IMR-90 (cell line): ENCODE measurements at regions not wholly inside any gene's neighbourhood (a gene's known extent, or its start where the extent isn't known, plus 50 kb on each side); places are given as distances from the start of the nearest gene placed in this dataset.

ENCODE experiments used
- ATAC-seq: fragments of 200-7000 bp; cut with Tn5 transposase; 2 replicates; pipeline ENCODE4 v1.9.1; 2020; ENCODE audit warnings: low read depth, mild to moderate bottlenecking, moderate library complexity
- BruUV-seq: library from RNA; stranded (reverse); fragments of 400-500 nt; replicated peaks from 2 replicates; lab custom pipeline; 2021; lab: Mats Ljungman, UMichigan
- CTCF ChIA-PET: fragments of 300-600 bp; formaldehyde crosslinking; extraction: SDS; loops from one replicate; lab custom pipeline; 2021; ENCODE audit warnings: antibody characterized with exemption; lab: Yijun Ruan, JAX
- POLR2A ChIA-PET: fragments of 300-600 bp; sonication (Branson Sonifier 250); formaldehyde crosslinking; loops from one replicate; lab custom pipeline; 2022; ENCODE audit warnings: antibody characterized with exemption; ENCODE audit not compliant: unreplicated experiment; lab: Charles Lee
- DNase-seq: peaks from one replicate; pipeline ENCODE4 v3.0.0; 2013
- H2AFZ ChIP-seq: replicated peaks from 2 replicates; pipeline ENCODE3; 2013; ENCODE audit warnings: low read length, mild to moderate bottlenecking; ENCODE audit not compliant: poor library complexity
- H2AK5ac ChIP-seq: 2 replicates; pipeline ENCODE4 v1.6.1; 2013; ENCODE audit warnings: low read depth, low read length, inconsistent platforms
- H2AK9ac ChIP-seq: replicated peaks from 2 replicates; pipeline ENCODE3; 2013; ENCODE audit warnings: mild to moderate bottlenecking, low read depth, low read length, moderate library complexity; ENCODE audit not compliant: poor library complexity
- H2BK120ac ChIP-seq: 2 replicates; pipeline ENCODE4 v1.6.1; 2013; ENCODE audit warnings: low read depth, low read length, inconsistent platforms
- H2BK15ac ChIP-seq: 3 replicates; pipeline ENCODE4 v1.6.1; 2013; ENCODE audit warnings: low read depth, low read length, inconsistent platforms
- H2BK20ac ChIP-seq: 2 replicates; pipeline ENCODE4 v1.6.1; 2013; ENCODE audit warnings: low read depth, mild to moderate bottlenecking, inconsistent platforms, low read length, moderate library complexity
- H2BK5ac ChIP-seq: 2 replicates; pipeline ENCODE4 v1.6.1; 2013; ENCODE audit warnings: mild to moderate bottlenecking, low read depth, low read length, inconsistent platforms; ENCODE audit not compliant: poor library complexity, severe bottlenecking
- H3K14ac ChIP-seq: replicated peaks from 2 replicates; pipeline ENCODE4 v1.6.1; 2013; ENCODE audit warnings: low read depth, low read length, inconsistent platforms
- H3K18ac ChIP-seq: 2 replicates; pipeline ENCODE4 v1.6.1; 2013; ENCODE audit warnings: low read depth, low read length, control low read depth
- H3K23ac ChIP-seq: 2 replicates; pipeline ENCODE4 v1.6.1; 2013; ENCODE audit warnings: low read depth, low read length, inconsistent platforms
- H3K27ac ChIP-seq: 2 replicates; pipeline ENCODE4 v1.5.1; 2013; ENCODE audit warnings: mild to moderate bottlenecking, control low read depth, low read length; ENCODE audit not compliant: insufficient read depth
- H3K27me3 ChIP-seq: 2 replicates; pipeline ENCODE4 v1.6.1; 2013; ENCODE audit warnings: low read length; ENCODE audit not compliant: control insufficient read depth, insufficient read depth
- H3K36me3 ChIP-seq: 2 replicates; pipeline ENCODE4 v1.6.1; 2013; ENCODE audit warnings: low read length, mixed read lengths; ENCODE audit not compliant: control insufficient read depth, insufficient read depth
- H3K4ac ChIP-seq: 2 replicates; pipeline ENCODE4 v1.6.1; 2013; ENCODE audit warnings: low read depth, low read length, inconsistent platforms
- H3K4me1 ChIP-seq: 2 replicates; pipeline ENCODE4 v1.6.1; 2013; ENCODE audit warnings: low read length, mixed read lengths; ENCODE audit not compliant: control insufficient read depth, insufficient read depth
- H3K4me2 ChIP-seq: 2 replicates; pipeline ENCODE4 v1.6.1; 2013; ENCODE audit warnings: low read depth, mild to moderate bottlenecking, control low read depth, low read length, moderate library complexity
- H3K4me3 ChIP-seq: 2 replicates; pipeline ENCODE4 v1.5.1; 2013; ENCODE audit warnings: low read depth, mild to moderate bottlenecking, control low read depth, low read length, moderate library complexity; ENCODE audit not compliant: insufficient read depth
- H3K56ac ChIP-seq: 2 replicates; pipeline ENCODE4 v1.6.1; 2013; ENCODE audit warnings: low read length, inconsistent platforms; ENCODE audit not compliant: insufficient read depth; ENCODE audit errors: extremely low read depth
- H3K79me1 ChIP-seq, 2 experiments: 2 replicates each; pipeline ENCODE4 v1.6.1; 2013; ENCODE audit warnings: low read length in 2 of 2, inconsistent platforms in 1 of 2, low read depth in 1 of 2
- H3K9ac ChIP-seq: 2 replicates; pipeline ENCODE4 v1.6.1; 2013; ENCODE audit warnings: low read depth, low read length, control low read depth
- H3K9me1 ChIP-seq: 2 replicates; pipeline ENCODE4 v1.6.1; 2013; ENCODE audit warnings: low read length, inconsistent platforms; ENCODE audit not compliant: insufficient read depth
- H3K9me3 ChIP-seq: 2 replicates; pipeline ENCODE4 v1.6.1; 2013; ENCODE audit warnings: low read length; ENCODE audit not compliant: control insufficient read depth, insufficient read depth
- H4K20me1 ChIP-seq: 2 replicates; pipeline ENCODE4 v1.6.1; 2013; ENCODE audit warnings: low read length, inconsistent platforms; ENCODE audit not compliant: insufficient read depth
- H4K5ac ChIP-seq: 2 replicates; pipeline ENCODE4 v1.6.1; 2013; ENCODE audit warnings: mild to moderate bottlenecking, low read depth, low read length, control low read depth
- H4K8ac ChIP-seq, 2 experiments: 2 replicates each; pipeline ENCODE4 v1.6.1; 2013; ENCODE audit warnings: low read depth in 2 of 2, low read length in 2 of 2, control low read depth in 1 of 2, inconsistent platforms in 1 of 2
- H4K91ac ChIP-seq: 2 replicates; pipeline ENCODE4 v1.6.1; 2013; ENCODE audit warnings: low read depth, low read length, inconsistent platforms; ENCODE audit not compliant: insufficient read depth
- BHLHE40 ChIP-seq: fragments of 150-350 bp; IDR thresholded peaks from 2 replicates; pipeline ENCODE4 v1.6.1; 2016; ENCODE audit warnings: mild to moderate bottlenecking, low read depth, low read length
- CHD1 ChIP-seq: IDR thresholded peaks from 2 replicates; pipeline ENCODE4 v1.6.1; 2012; ENCODE audit warnings: low read depth, low read length, improper control_type of control experiment
- ELK1 ChIP-seq: fragments of 150-350 bp; IDR thresholded peaks from 2 replicates; pipeline ENCODE4 v1.6.1; 2016; ENCODE audit warnings: low read depth, mild to moderate bottlenecking, low read length, moderate library complexity, borderline replicate concordance
- FOS ChIP-seq: fragments of 150-350 bp; IDR thresholded peaks from 2 replicates; pipeline ENCODE4 v1.6.1; 2016; ENCODE audit warnings: low read depth, low read length
- MAZ ChIP-seq: IDR thresholded peaks from 2 replicates; pipeline ENCODE4 v1.6.1; 2012; ENCODE audit warnings: low read depth, mild to moderate bottlenecking, low read length, improper control_type of control experiment, moderate library complexity, borderline replicate concordance
- MXI1 ChIP-seq: IDR thresholded peaks from 2 replicates; pipeline ENCODE4 v1.6.1; 2012; ENCODE audit warnings: low read depth, mild to moderate bottlenecking, low read length, moderate library complexity, borderline replicate concordance
- NFE2L2 ChIP-seq: fragments of 150-350 bp; IDR thresholded peaks from 2 replicates; pipeline ENCODE4 v1.6.1; 2016; ENCODE audit warnings: low read depth, mild to moderate bottlenecking, low read length
- POLR2A ChIP-seq: IDR thresholded peaks from 2 replicates; pipeline ENCODE4 v1.6.1; 2012; ENCODE audit warnings: mild to moderate bottlenecking, low read depth, low read length
- RAD21 ChIP-seq: IDR thresholded peaks from 2 replicates; pipeline ENCODE4 v1.6.1; 2012; ENCODE audit warnings: low read length, improper control_type of control experiment
- RCOR1 ChIP-seq: IDR thresholded peaks from 2 replicates; pipeline ENCODE4 v1.6.1; 2012; ENCODE audit warnings: mild to moderate bottlenecking, low read length, improper control_type of control experiment; ENCODE audit not compliant: insufficient replicate concordance
- SMC3 ChIP-seq: fragments of 150-350 bp; IDR thresholded peaks from 2 replicates; pipeline ENCODE4 v1.6.1; 2016; ENCODE audit warnings: low read depth, mild to moderate bottlenecking, antibody characterized with exemption, low read length, moderate library complexity
- WGBS, 2 experiments: methylation state at CpG; one replicate each; pipeline versions ENCODE4 v1.1.5 to v1.1.7; 2013; ENCODE audit warnings: missing lambda C conversion rate in 2 of 2; ENCODE audit not compliant: insufficient read length in 1 of 2; ENCODE audit errors: extremely low coverage in 2 of 2; 5-methylcytosine and 5-hydroxymethylcytosine counted together
- dilution Hi-C: fragments of 300-500 bp; cut with HindIII; formaldehyde crosslinking; loops from one replicate; pipeline ENCODE4 v1.14.3; 2018; ENCODE audit warnings: low sequenced_read_pairs; ENCODE audit not compliant: unreplicated experiment
- in situ Hi-C: fragments of 300-500 bp; cut with MboI; formaldehyde crosslinking; loops from 3 replicates; pipeline ENCODE4 v1.14.3; 2019; ENCODE audit warnings: low sequenced_read_pairs, inconsistent platforms, mixed read lengths
- intact Hi-C: fragments of 100-400 bp; cut with micrococcal nuclease; formaldehyde crosslinking; loops from 2 replicates; pipeline ENCODE4 v1.10.0; 2022
- TF ChIP-seq, protein P1 (sequence below): conservative IDR thresholded peaks from 2 replicates; pipeline ENCODE4 v1.5.1; 2012; ENCODE audit warnings: mild to moderate bottlenecking, low read depth, low read length, improper control_type of control experiment
- TF ChIP-seq, protein P2 (sequence below): fragments of 150-350 bp; IDR thresholded peaks from 2 replicates; pipeline ENCODE4 v1.6.1; 2017; ENCODE audit warnings: mild to moderate bottlenecking, antibody characterized with exemption, low read length, low read depth

GRCh38 chr2:38446906-38447561 lies 70.0 kb upstream of the ATL2 start:
- no peak overlapping the region for H2BK15ac ChIP-seq
- WGBS, 2 experiments: no CpG with 5 or more reads among the region's 7 CpGs
- no peak overlapping the region for H3K4me2 ChIP-seq
- TF ChIP-seq SMC3 (no peak), ELK1 (no peak), CHD1 (no peak), RCOR1 (no peak), BHLHE40 (no peak), RAD21 (no peak), MAZ (no peak), POLR2A (no peak), NFE2L2 (no peak), FOS (no peak), MXI1 (no peak)
- TF ChIP-seq, protein P1, sequence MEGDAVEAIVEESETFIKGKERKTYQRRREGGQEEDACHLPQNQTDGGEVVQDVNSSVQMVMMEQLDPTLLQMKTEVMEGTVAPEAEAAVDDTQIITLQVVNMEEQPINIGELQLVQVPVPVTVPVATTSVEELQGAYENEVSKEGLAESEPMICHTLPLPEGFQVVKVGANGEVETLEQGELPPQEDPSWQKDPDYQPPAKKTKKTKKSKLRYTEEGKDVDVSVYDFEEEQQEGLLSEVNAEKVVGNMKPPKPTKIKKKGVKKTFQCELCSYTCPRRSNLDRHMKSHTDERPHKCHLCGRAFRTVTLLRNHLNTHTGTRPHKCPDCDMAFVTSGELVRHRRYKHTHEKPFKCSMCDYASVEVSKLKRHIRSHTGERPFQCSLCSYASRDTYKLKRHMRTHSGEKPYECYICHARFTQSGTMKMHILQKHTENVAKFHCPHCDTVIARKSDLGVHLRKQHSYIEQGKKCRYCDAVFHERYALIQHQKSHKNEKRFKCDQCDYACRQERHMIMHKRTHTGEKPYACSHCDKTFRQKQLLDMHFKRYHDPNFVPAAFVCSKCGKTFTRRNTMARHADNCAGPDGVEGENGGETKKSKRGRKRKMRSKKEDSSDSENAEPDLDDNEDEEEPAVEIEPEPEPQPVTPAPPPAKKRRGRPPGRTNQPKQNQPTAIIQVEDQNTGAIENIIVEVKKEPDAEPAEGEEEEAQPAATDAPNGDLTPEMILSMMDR: no peak
- TF ChIP-seq, protein P2, sequence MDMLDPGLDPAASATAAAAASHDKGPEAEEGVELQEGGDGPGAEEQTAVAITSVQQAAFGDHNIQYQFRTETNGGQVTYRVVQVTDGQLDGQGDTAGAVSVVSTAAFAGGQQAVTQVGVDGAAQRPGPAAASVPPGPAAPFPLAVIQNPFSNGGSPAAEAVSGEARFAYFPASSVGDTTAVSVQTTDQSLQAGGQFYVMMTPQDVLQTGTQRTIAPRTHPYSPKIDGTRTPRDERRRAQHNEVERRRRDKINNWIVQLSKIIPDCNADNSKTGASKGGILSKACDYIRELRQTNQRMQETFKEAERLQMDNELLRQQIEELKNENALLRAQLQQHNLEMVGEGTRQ: no peak
- H3K56ac ChIP-seq: no peak overlapping the region
- H3K9me1 ChIP-seq: no peaks in the 10 kb centered on the region
- no peak overlapping the region for H2AK9ac ChIP-seq
- POLR2A ChIA-PET: no interaction called here
- no peak overlapping the region for H2AK5ac ChIP-seq
- H3K4me3 ChIP-seq: no peak overlapping the region
- H3K18ac ChIP-seq: no peak overlapping the region
- H3K9me3 ChIP-seq: no peaks in the 10 kb centered on the region
- H4K91ac ChIP-seq: no peak overlapping the region
- no peak overlapping the region for H4K8ac ChIP-seq
- intact Hi-C loops (no loop called here), dilution Hi-C loops (no loop called here), in situ Hi-C loops (no loop called here)
- no peak overlapping the region for H2BK20ac ChIP-seq
- H2BK120ac ChIP-seq: no peak overlapping the region
- H3K36me3 ChIP-seq: no peaks in the 10 kb centered on the region
- H3K9ac ChIP-seq: no peak overlapping the region
- H3K14ac ChIP-seq: no peak overlapping the region
- BruUV-seq: no TSS peak
- no peaks in the 10 kb centered on the region for H3K79me1 ChIP-seq
- H3K23ac ChIP-seq: no peak overlapping the region
- CTCF ChIA-PET: interaction anchor here (0.6 kb wide), 1 partner anchor 16 kb away, joined by 3 read pairs; no protein-coding TSS in a partner anchor
- no peak overlapping the region for H3K4ac ChIP-seq
- H2AFZ ChIP-seq: no peak overlapping the region
- 0 out of 2 replicates have a peak, but pooled peaks cover 4% of the 10 kb centered on the region for H3K4me1 ChIP-seq
- no peak overlapping the region for H4K5ac ChIP-seq
- H3K27ac ChIP-seq: no peak overlapping the region
- H2BK5ac ChIP-seq: no peak overlapping the region
- no peaks in the 10 kb centered on the region for H4K20me1 ChIP-seq
- H3K27me3 ChIP-seq: peaks cover 56% of the 10 kb centered on the region
- no peak for ATAC-seq
- no peak for DNase-seq
